OCI-LY7 (cell line): ENCODE measurements at regions not wholly inside any gene's neighbourhood (a gene's known extent, or its start where the extent isn't known, plus 50 kb on each side); places are given as distances from the start of the nearest gene placed in this dataset.

Source experiments
- CTCF ChIP-seq: fragments of 200-600 bp; sonication (generic); conservative IDR thresholded peaks from 2 replicates; pipeline ENCODE4 v1.5.1; 2014; ENCODE audit warnings: mild to moderate bottlenecking, antibody characterized with exemption, low read length, moderate library complexity, mixed read lengths
- EZH2phosphoT487 ChIP-seq: fragments of 200-600 bp; sonication (generic); IDR thresholded peaks from 2 replicates; pipeline ENCODE4 v1.6.1; 2018; ENCODE audit warnings: low read depth, borderline replicate concordance, mild to moderate bottlenecking, mixed run types, antibody characterized with exemption, low read length, moderate library complexity, mixed read lengths

DNA sequence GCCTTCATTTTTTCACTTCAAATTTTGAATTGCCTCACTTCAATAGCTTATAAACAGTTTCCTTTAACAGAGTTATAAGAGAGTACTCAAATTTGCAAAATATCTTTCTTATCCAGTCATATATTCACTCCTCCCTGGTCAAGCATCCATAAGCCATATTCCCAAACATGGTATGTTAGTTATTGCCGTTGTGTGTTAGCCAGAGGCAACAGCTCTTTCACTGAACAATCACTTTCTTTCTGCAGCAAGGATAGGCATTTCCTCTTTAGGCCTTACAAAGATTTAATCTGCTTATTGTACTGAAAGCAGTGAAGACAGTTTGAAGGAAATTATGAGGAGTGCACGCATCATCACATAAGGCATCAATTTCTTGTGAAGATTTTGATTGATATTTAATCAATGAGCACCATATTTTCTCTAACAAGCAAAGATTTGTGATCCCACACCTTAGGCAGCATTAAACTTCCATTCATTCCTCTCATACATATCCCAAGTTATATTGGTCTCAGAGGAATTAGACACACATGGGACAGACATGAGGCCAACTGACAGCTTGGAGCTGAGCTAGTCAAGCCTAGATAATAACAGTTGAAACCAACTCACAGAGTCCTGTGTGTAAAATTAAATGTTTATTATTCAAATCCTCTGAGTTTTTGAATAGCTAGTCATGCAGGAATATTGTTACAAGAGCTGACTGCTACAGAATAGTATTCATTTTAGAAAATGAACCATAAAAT lies 80.0 kb upstream of the EPHA6 start:
- TF ChIP-seq CTCF (no peak), EZH2phosphoT487 (no peak)
